Brain pericyte (primary cell): ENCODE measurements at regions not wholly inside any gene's neighbourhood (a gene's known extent, or its start where the extent isn't known, plus 50 kb on each side); places are given as distances from the start of the nearest gene placed in this dataset.
"Not testable (repeated sequence)": the region's sequence is repeated elsewhere in the genome, so short reads cannot be mapped to it uniquely, and the experiment has no call there.

ENCODE experiments used
- DNase-seq: peaks from one replicate; pipeline ENCODE4 v3.0.0-alpha.2; 2012; ENCODE audit warnings: low read depth, low spot score

GRCh38 chr10:55929291-55929690 is 431.8 kb downstream of the ZWINT start:
- DNase-seq, result no peak

- DNase-seq, result not testable (repeated sequence)
Measured at GRCh38 chr10:55899472-55900147, 461.4 kb downstream of the ZWINT start.

GRCh38 chr10:55897490-55897921 is 463.6 kb downstream of the ZWINT start:
- DNase-seq, result no peak

- no peak for DNase-seq
Measured at GRCh38 chr10:55892276-55892675, 468.8 kb downstream of the ZWINT start.

GRCh38 chr10:55881588-55881987 is 479.5 kb downstream of the ZWINT start:
- no peak for DNase-seq

GRCh38 chr10:55873485-55873884 is 487.6 kb downstream of the ZWINT start:
- DNase-seq, result no peak

- no peak for DNase-seq
Measured at GRCh38 chr10:55870186-55870585, 490.9 kb downstream of the ZWINT start.

GRCh38 chr10:55867848-55868247 is 493.2 kb downstream of the ZWINT start:
- DNase-seq, result no peak

- DNase-seq, result no peak
Measured at GRCh38 chr10:55858730-55859129, 502.3 kb downstream of the ZWINT start.

- DNase-seq, result no peak
Measured at GRCh38 chr10:55852900-55853299, 508.2 kb downstream of the ZWINT start.

- DNase-seq, result no peak
Measured at GRCh38 chr10:55837273-55837672, 523.8 kb downstream of the ZWINT start.

GRCh38 chr10:55822096-55822495 is 539.0 kb downstream of the ZWINT start:
- DNase-seq, result no peak

- no peak for DNase-seq
Measured at GRCh38 chr10:55820478-55820877, 540.6 kb downstream of the ZWINT start.

- DNase-seq, result no peak
Measured at GRCh38 chr10:55820071-55820470, 541.0 kb downstream of the ZWINT start.

GRCh38 chr10:55813451-55814170 is 547.4 kb downstream of the ZWINT start:
- no peak for DNase-seq

GRCh38 chr10:55803055-55803454 is 558.0 kb downstream of the ZWINT start:
- no peak for DNase-seq

- DNase-seq, result no peak
Measured at GRCh38 chr10:55801353-55801661, 559.8 kb downstream of the ZWINT start.

GRCh38 chr10:55800602-55801352 is 560.3 kb downstream of the ZWINT start:
- DNase-seq, result no peak

- DNase-seq, result no peak
Measured at GRCh38 chr10:55793024-55793423, 568.0 kb downstream of the ZWINT start.

GRCh38 chr10:55790276-55790675 is 570.8 kb downstream of the ZWINT start:
- DNase-seq, result not testable (repeated sequence)

GRCh38 chr10:55786461-55787050 is 574.5 kb downstream of the ZWINT start:
- no peak for DNase-seq

GRCh38 chr10:55782181-55782580 is 578.9 kb downstream of the ZWINT start:
- DNase-seq, result no peak
